Sciatic nerve (tissue), 2 donors: ENCODE measurements at regions not wholly inside any gene's neighbourhood (a gene's known extent, or its start where the extent isn't known, plus 50 kb on each side); places are given as distances from the start of the nearest gene placed in this dataset.

Source experiments
- ATAC-seq: fragments of 200-7000 bp; cut with Tn5 transposase; one replicate; pipeline ENCODE4 v1.9.1; 2020; ENCODE audit warnings: mild to moderate bottlenecking, moderate library complexity
- DNase-seq: peaks from one replicate; pipeline ENCODE4 v3.0.0-alpha.2; 2020; ENCODE audit warnings: low spot score
- intact Hi-C: fragments of 100-400 bp; cut with DNase I; formaldehyde crosslinking; loops from one replicate; pipeline ENCODE4 v1.14.2; 2022
- donor health status: DM: no; HTN: no; CAD: no.
- donor health status: DM: no; HTN: no; CAD: no.

DNA sequence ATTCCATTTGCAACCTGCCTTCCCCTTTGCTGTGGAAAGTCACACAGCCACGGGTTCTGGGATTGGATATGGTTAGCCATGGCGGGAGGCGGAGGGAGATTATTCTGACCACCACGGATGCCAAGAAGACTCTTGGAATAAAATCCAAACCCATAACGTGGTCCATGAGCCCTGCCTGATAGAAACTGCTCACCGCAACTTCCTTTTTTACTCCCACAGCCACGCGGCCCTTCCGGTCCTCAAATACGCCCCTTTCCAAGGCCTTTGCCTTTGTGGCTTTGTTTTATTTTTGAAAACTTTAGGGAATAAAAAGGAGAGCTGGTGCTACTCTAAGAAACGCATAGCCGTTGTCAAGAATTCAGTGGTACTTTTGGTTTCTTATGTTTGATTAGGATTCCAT lies 602.5 kb upstream of the CDH4 start:
- DNase-seq = no peak
- intact Hi-C loops = no loop called here
- ATAC-seq = no peak

DNA sequence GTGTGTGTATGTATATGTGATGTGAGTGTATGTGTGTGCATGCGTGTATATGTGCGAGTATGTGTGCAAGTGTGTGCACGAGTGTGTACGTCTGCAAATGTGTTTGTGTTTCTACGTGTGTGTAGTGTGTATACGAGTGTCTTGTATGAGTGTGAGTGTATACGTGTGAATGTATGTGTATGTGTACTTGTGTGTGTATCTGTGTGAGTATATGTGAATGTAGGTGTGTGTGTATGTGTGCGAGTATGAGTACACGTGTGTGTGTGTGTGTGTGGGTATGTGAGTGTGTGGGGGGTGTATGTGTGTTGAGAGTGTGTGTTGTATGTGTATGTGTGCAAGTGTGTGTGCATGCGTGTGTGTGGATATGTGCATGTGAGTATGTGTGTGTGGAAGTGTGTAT lies 602.0 kb upstream of the CDH4 start:
- DNase-seq = no peak
- intact Hi-C loops = no loop called here
- ATAC-seq = no peak

DNA sequence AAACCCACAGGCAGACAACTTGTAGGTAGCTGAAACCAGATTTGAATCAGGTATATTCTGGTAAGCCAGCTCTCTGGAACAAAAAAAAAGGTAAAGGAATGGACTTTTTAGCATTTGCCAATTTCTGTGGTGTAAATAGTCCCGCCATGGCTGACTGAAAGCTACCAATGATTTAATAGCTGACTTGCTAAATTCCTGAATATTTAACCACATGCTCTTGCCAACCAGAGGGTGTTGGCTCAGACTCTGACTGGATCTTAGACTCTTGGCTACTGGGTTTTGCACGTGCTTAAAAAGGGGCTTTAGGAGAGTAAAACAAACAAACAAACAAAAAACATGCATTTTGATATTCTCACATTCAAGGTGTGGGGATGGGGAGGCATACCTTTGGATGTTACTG lies 600.0 kb upstream of the CDH4 start:
- ATAC-seq = no peak
- intact Hi-C loops = no loop called here
- DNase-seq = no peak

DNA sequence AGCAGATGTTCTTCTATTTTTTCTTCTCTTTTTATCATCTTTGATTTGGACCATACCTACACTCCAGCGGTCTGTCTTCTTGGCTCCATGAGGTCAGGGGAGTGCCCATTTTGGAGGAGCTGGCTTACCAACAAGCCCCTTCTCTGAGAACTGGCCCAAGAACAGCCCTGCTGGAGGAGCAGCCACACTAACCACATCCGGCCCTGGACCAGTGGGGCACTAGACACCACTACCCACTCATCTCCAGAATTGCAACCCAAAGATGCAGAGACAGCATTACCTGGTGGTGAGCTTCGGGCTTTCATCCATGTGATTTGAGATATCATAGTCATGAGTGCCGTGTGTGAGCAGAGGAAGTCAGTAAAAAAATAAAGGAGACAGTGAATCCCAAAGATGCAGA lies 599.4 kb upstream of the CDH4 start:
- ATAC-seq (no peak), DNase-seq (no peak)
- intact Hi-C loops = no loop called here

DNA sequence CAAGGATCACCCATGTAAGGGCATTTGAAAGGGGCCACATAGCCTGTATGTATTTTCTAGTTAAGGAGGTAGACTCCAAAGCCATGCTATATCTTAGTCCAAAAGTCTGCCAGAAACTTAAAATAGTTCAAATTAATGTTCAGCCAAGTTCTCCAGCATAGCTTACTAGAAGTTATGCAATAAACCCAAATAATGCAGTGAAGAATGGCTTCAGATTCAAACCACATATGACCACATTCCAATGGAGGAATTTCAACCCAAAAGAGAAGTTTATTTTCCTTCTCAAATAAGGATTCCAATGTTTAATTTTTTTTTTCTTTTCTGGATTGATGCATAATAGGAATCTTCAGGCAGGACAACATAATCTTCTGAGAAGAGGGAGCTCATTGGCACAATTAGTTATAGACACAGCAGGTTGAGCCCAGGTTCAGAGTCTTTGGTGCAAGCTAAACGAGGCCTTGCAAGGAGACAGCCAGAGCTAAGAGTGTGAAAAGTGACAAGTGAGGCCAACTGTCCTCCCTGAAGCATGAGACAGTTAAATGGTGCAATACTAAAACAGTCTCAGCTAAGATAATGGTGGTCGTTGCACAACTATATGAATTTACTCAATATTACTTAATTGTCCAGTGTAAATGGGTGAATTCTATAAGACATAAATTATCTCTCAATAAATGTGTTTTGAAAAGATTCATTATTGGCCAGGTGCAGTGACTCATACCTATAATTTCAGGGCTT lies 598.8 kb upstream of the CDH4 start:
- intact Hi-C loops = no loop called here
- ATAC-seq = no peak

DNA sequence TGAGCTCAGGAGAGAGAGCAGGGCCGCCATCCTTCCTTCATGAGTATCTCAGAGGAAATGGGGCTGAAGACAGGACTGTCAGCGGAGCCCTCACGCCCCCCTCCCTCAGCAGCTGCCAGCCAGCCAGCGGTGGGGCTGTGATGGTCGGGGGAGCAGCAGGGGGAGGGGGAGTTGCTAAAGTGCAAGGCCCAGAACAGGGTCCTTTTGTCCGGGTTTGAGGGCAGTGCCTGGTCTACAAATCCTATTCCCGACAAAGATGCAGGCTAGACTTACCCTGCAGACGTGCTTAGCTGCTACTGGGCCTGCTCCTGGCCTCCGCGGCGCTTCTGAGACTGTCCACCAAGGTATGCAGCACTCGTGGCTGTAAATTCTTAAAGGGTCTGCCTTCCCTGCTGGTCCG lies 593.4 kb upstream of the CDH4 start:
- DNase-seq (no peak), ATAC-seq (no peak)
- intact Hi-C loops = no loop called here

More for the DNA sequence above, 598.8 kb upstream of the CDH4 start:
- no peak for DNase-seq

DNA sequence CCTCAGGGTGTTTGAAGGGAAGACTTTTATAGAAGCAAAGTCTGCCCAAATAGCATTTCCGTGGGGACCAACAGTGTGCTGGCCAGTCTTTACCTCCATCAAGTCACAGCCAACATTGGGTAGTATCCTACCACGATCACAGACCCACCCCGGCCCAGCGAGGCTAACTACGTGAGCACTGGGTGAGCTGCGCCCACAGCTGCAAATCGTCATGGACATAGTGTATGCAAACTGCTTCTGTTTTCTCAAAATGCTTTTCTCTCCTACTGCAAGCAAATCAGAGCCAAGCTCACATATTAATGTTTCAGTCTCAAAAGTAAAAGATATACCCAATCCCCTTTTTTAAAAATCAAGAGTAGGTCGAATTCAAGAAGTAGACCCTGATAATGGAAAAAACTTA lies 592.8 kb upstream of the CDH4 start:
- ATAC-seq = no peak
- intact Hi-C loops = no loop called here

DNA sequence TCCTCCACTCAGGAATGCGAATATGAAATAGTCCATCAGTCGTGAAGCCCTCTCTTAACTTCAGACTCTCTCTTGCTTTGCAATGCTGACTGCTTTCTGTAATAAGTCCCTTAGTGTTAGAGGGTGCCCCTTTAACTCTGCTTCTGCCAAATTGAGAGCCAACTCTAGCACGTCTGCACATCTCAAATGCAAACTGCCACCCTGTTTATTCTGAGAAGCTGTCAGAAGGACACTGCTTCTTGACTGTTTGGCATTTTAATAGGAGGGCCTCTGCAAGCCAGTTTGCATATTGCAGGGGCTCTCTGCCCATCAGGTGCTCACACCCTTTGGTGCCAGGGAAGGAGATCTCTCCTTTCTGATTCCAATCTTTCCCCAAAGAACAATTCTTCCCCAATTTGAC lies 589.8 kb upstream of the CDH4 start:
- ATAC-seq (no peak), DNase-seq (no peak)
- intact Hi-C loops = no loop called here

More for the DNA sequence above, 592.8 kb upstream of the CDH4 start:
- DNase-seq = no peak

DNA sequence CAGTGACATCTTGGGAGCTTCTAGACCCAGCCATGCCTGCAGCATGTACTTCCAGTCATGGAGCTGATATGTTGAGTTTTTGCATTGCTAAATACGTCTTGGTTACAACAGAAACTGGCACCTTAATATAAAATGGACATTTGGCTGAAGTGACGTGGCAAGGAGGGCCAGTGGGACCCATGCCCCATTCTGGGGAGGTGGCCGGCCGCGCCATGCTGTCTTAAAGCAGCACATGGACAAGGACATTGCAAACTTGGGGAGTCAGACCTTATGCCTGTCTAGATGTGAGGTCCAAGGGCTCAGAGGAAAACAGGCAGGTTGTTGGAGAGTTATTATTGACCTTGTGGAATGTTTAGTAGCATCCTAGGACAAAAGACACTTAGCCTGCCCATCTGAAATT lies 588.0 kb upstream of the CDH4 start:
- intact Hi-C loops = no loop called here
- DNase-seq (no peak), ATAC-seq (no peak)

DNA sequence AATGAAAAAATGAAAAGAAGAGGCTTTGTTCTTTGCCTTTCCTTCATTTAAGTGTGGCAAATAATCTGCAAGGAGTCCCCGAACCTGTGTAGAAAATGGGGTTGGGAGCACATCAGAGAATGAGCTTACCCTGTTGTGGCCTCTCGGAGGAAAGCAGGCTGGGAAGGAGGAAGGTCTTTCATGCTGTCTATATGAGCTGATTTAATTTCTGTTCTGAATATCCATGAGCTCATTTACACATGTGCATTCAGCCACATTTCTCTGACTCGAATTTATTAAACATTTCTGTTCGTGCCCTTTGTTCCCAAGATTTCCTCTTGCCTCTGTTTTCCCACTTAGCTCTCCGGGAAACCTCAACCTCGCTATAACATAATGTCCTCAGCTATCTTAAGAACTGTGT lies 584.4 kb upstream of the CDH4 start:
- ATAC-seq (no peak), DNase-seq (no peak)
- intact Hi-C loops = no loop called here

DNA sequence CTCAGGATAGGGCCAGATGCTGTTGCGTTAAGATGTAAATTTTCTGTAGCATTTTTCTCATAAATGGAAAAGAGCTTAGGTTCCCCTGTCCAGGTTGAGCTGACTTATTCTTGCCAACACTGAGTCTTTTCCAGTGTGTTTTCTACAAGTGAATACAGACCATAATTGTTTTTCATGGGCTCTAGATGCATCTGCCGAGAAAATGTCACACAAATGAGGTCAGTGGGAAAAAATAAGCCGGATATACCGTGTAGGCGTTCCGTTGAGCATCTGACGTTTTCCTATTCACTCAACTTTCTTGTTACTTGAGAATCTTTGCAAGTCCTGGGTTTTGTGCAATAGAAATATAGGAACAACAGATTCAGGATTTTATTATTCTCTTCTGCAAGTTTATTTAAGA lies 582.9 kb upstream of the CDH4 start:
- no peak for DNase-seq
- ATAC-seq = no peak
- intact Hi-C loops = no loop called here

DNA sequence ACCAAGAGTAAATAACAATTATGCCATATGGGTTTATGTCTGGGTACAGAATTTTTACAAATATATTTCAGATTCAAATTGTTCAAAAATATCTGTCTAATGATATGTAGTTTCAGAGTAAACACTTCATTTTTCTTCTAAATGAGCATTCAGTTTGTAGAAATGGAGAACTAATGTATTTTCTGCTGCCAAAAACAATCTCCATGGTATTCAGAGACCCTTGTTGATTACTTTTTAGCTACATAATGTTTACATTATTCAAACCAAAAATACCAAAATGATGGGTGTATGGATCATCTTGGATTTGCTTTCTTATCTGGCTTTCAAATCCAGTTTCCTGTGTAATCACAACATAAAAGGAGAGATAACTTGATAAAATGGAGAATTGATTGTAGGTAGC lies 576.0 kb upstream of the CDH4 start:
- intact Hi-C loops = no loop called here
- DNase-seq = no peak
- ATAC-seq = no peak

DNA sequence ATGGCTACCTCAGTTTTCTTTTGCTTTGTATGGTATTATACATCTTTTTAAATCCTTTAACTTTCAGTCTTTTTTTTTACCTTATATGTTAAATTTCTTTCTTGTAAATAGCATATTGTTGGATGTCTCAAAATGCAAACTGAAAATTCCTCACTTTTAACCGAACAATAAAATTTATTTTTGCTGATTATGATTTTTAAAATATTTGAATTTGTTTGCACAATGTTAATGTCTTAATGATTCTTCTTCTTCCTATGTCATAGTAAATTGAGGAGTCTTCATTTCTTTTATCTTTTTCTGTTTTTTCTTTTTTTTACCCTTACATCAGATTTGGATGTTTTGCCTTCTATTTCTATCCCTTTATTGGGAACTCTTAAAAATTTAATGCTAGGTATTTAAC lies 574.2 kb upstream of the CDH4 start:
- DNase-seq (no peak), ATAC-seq (no peak)
- intact Hi-C loops = no loop called here

DNA sequence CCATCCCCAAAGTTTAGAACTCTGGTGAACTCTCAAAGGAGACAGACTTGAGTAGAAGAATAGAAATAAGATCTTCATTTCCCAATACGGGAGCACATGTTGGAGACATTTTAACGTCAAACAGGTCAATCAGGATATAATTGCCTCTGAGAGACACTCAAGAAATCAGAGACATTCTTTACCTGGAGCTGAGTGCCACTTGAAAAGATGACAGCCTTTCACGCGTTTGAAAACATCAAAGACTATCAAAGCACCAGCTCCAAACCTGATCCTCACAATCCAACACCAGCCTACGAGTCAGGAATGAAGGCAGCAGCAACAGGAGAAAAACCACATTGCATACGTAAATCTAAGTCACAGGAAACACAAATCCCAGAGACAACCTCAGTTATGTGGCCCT lies 571.5 kb upstream of the CDH4 start:
- intact Hi-C loops = no loop called here
- DNase-seq = no peak
- ATAC-seq = no peak

DNA sequence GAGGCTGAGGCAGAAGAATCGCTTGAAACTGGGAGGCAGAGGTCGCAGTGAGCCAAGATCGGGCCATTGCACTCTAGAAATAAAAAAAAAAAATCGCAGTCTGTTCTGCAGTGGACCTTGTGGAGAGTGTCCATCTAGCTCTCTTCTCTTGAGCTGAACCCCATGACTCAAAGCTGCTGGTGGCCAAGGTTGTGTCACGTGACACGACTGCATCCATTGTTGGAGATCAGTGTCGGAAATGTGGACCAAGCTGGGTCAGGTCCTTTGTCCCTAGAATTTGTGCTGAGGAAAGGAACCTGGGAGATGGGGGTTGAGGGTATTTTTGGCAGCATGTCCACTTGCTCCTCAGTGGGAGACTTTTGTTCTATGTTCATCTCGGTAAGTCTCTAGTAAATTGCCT lies 564.8 kb upstream of the CDH4 start:
- ATAC-seq = no peak

DNA sequence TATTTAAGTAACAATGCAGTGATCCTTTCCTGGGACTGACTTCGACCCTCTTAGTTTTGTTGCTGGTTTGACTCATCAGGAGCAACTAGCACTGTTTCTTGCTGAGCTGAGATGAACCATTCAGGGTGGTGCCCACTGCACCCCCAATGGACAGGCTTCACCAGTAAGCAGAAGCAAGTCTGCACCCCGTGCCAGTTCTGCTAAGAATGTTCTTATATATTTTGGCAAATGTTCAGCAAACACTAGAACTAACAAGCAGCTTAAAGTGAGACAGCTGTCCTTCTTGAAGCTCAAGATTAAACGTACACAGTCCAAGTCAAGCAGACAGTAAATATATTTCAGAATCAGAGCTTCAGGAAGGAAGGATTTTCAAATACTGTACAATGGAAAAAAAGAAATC lies 561.3 kb upstream of the CDH4 start:
- ATAC-seq = no peak
- intact Hi-C loops = no loop called here
- DNase-seq = no peak

More for the DNA sequence above, 564.8 kb upstream of the CDH4 start:
- no peak for DNase-seq
- intact Hi-C loops = no loop called here

DNA sequence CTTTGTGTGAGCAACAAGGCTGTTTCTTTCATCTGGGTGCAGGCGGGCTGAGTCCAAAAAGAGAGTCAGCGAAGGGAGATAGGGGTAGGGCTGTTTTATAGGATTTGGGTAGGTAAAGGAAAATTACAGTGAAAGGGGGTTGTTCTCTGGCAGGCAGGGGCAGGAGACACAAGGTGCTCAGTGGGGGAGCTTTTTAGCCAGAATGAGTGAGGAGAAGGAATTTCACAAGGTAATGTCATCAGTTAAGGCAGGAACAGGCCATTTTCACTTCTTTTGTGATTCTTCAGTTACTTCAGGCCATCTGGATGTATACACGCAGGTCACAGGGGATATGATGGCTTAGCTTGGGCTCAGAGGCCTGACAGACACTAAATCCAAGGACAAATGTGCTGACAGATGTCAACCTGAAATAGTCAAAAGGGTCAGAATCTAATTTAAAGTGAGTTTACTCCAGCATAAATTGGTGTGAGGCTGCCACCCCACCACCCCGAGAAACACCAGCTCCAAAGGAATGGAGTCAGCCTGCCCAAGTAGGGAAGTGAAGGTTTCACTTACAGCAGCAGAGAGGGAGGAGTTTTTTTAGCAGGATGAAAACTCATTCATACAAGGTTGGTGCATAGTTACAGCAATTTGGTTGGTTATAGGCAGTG lies 560.0 kb upstream of the CDH4 start:
- intact Hi-C loops = no loop called here
- DNase-seq = no peak
- ATAC-seq = no peak

DNA sequence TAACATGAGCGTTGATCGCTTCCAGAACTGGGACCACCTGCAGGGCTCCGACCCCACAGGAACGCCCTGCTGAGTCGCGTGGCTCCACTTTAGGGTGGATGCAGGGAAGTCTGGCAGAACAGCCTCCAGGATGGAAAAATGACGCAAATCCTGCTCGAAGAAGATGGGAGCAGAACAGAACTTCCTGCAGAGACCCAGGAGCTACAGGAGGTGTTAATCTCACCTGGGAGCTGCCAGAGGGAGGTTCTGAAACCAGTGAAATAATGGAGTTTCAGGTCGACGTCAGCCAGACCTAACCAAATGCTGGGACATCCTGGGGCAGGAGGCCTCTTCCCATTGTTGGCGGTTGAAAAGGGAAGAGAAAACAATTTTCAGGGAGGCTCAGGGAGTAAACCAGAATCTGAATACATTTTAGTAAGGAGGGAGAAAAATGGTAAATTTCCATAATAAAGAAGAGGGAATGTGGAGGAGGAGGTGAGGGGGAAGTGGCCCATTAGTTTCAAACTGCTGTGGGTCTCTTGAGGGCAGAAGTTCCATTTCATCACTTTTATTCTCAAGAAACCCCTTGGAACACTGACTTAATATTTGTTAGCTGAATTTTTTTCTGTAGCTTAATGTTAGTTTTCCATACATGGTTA lies 558.4 kb upstream of the CDH4 start:
- DNase-seq (no peak), ATAC-seq (no peak)
- intact Hi-C loops = no loop called here

DNA sequence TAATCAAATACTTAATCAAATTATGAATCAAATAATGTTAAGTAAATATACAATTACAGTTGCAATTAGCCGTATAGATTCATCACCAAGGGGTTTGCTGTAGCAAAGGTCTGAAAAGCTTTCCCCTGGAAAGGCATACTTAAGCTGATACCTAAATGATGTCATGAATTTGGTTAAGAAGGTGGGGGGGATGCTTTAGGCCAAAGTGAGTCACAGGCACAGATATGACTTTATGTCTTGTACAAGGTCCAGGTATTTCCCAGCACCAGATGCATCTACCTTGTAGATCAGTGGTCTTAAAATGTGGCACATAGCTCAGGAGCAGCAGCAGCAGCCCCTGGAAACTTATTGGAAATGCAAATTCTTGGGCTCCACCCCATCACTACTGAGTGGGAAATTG lies 557.3 kb upstream of the CDH4 start:
- ATAC-seq = no peak
- no peak for DNase-seq
- intact Hi-C loops = no loop called here

DNA sequence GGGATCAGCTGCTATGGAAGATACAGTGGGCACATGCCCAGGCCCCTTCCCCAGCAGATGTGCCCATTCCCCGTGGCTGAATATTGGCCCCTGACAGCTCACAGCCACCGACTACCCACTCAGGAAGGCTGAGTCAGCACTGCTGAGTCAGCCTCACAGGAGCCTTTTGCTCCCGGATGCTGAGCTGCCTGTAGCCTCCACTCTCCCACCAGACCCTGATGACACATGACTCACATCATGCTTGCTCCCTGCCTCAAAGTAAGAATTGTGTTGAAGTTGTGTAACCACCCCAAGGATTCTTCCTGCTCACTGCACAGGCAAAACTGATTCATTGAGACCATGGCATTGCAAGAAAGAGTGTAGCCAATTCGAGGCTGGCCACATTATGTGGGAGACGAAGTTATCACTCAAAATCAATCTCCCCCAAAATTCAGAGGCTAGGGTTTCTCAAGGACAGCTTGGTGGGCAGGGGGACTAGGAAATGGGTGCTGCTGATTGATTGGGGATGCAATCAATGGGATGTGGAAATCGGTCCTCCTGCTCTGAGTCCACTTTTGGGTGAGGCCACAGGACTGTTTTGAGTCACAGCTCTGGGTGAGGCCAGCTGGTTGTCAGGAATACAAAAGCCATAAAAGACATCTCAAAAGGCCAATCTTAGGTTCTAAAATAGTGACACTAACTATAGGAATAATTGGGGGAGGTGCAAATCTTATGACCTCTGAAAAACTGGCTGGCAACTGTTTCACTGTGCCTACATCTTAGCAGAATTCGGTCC lies 556.6 kb upstream of the CDH4 start:
- intact Hi-C loops = no loop called here
- DNase-seq = no peak
- ATAC-seq = no peak
